ENCODE measurements at regions not wholly inside any gene's neighbourhood (a gene's known extent, or its start where the extent isn't known, plus 50 kb on each side); places are given as distances from the start of the nearest gene placed in this dataset.

DNA sequence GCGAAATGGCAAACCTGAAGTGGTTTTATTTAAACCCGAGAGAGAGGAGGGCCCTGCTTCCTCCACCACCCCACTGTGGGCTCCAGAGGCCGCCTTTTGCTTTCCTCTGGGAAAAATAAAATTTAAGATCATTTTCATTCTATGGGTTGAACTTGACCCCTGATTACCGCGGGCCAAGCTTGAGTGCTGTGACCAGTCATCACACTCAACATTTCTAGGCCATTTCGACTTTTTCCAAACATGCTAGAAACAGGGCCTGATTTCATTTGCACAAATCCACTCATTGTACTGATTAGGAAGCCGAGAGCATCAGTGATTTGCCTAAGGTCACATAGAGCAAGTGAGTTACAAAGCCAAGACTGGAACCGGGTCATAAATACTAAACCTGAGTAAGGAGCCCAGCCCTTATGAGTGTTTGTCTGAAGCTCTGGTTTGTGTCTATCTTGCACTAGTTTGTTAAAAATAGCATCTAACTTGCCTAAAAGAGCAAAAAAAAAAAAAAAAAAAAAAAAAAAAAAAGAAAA is 179.7 kb downstream of the DLL1 start:
- TF ChIP-seq CTCF (IDR thresholded peaks at IDR 0.05; ENCODE audit: poor library complexity) (no peak), EZH2 (IDR thresholded peaks at IDR 0.05; ENCODE audit: borderline replicate concordance) (no peak), EZH2phosphoT487 (IDR thresholded peaks at IDR 0.05; ENCODE audit: low read depth, severe bottlenecking, unreplicated experiment) (no peak)
